ENCODE measurements at regions not wholly inside any gene's neighbourhood (a gene's known extent, or its start where the extent isn't known, plus 50 kb on each side); places are given as distances from the start of the nearest gene placed in this dataset.
"Not testable (repeated sequence)": the region's sequence is repeated elsewhere in the genome, so short reads cannot be mapped to it uniquely, and the experiment has no call there.

DNA sequence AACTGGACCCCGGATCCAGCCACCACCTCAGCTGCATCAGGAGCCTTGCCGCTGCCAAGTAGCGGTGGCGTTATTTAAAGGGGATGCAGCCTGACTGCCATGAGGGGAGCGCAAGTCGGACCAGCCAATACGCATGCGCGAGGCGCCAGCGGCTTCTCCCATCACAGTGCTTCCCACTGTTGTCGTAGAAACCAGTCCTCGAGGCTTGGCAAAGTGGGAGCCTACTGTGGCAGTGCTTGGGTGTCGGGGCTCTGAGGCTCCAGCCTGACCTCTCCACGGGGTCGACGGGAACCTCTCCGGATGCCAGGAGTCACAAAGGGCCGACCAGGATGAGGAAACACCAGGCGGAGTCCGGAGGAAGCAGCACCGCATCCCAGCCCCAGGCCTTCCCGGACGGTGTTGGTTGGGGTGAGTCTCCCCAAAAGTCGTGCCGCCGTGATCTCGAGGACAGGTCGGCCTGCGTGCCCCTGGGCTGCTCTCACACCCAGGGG is 369.6 kb downstream of the ZNF716 start:
- Histone ChIP-seq H3K4me3 (ENCODE audit: low read length) (no peak overlapping the region), H3K27me3 (ENCODE audit: control insufficient read depth, insufficient read depth, low read length) (no peaks in the 10 kb centered on the region), H3K9me3 (ENCODE audit: control insufficient read depth, insufficient read depth, low read length) (peaks cover 45% of the 10 kb centered on the region), H3K4me1 (ENCODE audit: control insufficient read depth, insufficient read depth, low read length) (no peaks in the 10 kb centered on the region), H3K27ac (ENCODE audit: low read length) (no peak overlapping the region), H3K36me3 (ENCODE audit: control insufficient read depth, insufficient read depth, low read length) (no peaks in the 10 kb centered on the region)
- Mint-ChIP-seq H3K9me3 (peaks cover 14 to 30% of the 10 kb centered on the region in 2 donors), H3K27me3 (ENCODE audit: low read depth in 2 of 2) (no peaks in the 10 kb centered on the region), H3K36me3 (peaks cover 13% of the 10 kb centered on the region), H3K4me1 (no peaks in the 10 kb centered on the region), H3K27ac (no peak overlapping the region), H3K4me3 (no peak overlapping the region)
- WGBS (ENCODE audit: insufficient coverage) = 92% methylated on average over 30 of the region's 30 CpGs
- intact Hi-C loops (cut with micrococcal nuclease) = no loop called here
- no peak for ATAC-seq
- DNase-seq = no peak
- TF ChIP-seq, protein P1, sequence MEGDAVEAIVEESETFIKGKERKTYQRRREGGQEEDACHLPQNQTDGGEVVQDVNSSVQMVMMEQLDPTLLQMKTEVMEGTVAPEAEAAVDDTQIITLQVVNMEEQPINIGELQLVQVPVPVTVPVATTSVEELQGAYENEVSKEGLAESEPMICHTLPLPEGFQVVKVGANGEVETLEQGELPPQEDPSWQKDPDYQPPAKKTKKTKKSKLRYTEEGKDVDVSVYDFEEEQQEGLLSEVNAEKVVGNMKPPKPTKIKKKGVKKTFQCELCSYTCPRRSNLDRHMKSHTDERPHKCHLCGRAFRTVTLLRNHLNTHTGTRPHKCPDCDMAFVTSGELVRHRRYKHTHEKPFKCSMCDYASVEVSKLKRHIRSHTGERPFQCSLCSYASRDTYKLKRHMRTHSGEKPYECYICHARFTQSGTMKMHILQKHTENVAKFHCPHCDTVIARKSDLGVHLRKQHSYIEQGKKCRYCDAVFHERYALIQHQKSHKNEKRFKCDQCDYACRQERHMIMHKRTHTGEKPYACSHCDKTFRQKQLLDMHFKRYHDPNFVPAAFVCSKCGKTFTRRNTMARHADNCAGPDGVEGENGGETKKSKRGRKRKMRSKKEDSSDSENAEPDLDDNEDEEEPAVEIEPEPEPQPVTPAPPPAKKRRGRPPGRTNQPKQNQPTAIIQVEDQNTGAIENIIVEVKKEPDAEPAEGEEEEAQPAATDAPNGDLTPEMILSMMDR (IDR thresholded peaks at IDR 0.05) = no peak

DNA sequence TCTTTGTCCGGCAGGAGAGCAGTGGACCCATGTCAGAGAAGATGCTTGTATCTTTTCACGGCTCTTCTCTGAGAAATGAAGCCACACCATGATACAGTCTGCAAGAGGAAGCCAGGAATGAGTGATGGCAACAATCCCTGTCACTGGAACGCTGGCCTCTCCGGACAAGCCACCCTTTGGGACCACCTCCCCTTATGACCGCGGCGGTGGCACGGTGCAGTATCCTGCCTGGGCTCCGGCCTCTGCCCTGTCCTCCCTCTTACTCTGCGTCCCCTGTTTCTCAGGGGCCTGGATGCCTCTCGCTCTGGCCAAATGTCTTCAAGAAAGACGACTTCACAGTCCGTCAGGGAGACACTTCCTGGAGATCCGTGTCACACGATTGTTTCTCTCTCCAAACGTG is 370.5 kb downstream of the ZNF716 start:
- Mint-ChIP-seq H3K9me3 (peaks cover 16 to 32% of the 10 kb centered on the region in 2 donors), H3K27ac (no peak overlapping the region), H3K4me3 (no peak overlapping the region), H3K27me3 (ENCODE audit: low read depth in 2 of 2) (no peaks in the 10 kb centered on the region), H3K36me3 (peaks cover 13% of the 10 kb centered on the region), H3K4me1 (no peaks in the 10 kb centered on the region)
- H3K27ac ChIP-seq (ENCODE audit: low read length) = no peak overlapping the region
- no peak for DNase-seq
- WGBS (ENCODE audit: insufficient coverage) = 84% methylated on average over 16 of the region's 16 CpGs
- H3K4me3 ChIP-seq (ENCODE audit: low read length) = no peak overlapping the region
- TF ChIP-seq, protein P1 (IDR thresholded peaks at IDR 0.05) = no peak
- H3K27me3 ChIP-seq (ENCODE audit: control insufficient read depth, insufficient read depth, low read length) = no peaks in the 10 kb centered on the region
- intact Hi-C loops (cut with micrococcal nuclease) = no loop called here
- no peak for ATAC-seq
- no peaks in the 10 kb centered on the region for H3K4me1 ChIP-seq (ENCODE audit: control insufficient read depth, insufficient read depth, low read length)
- H3K36me3 ChIP-seq (ENCODE audit: control insufficient read depth, insufficient read depth, low read length) = no peaks in the 10 kb centered on the region
- H3K9me3 ChIP-seq (ENCODE audit: control insufficient read depth, insufficient read depth, low read length) = peaks cover 45% of the 10 kb centered on the region

DNA sequence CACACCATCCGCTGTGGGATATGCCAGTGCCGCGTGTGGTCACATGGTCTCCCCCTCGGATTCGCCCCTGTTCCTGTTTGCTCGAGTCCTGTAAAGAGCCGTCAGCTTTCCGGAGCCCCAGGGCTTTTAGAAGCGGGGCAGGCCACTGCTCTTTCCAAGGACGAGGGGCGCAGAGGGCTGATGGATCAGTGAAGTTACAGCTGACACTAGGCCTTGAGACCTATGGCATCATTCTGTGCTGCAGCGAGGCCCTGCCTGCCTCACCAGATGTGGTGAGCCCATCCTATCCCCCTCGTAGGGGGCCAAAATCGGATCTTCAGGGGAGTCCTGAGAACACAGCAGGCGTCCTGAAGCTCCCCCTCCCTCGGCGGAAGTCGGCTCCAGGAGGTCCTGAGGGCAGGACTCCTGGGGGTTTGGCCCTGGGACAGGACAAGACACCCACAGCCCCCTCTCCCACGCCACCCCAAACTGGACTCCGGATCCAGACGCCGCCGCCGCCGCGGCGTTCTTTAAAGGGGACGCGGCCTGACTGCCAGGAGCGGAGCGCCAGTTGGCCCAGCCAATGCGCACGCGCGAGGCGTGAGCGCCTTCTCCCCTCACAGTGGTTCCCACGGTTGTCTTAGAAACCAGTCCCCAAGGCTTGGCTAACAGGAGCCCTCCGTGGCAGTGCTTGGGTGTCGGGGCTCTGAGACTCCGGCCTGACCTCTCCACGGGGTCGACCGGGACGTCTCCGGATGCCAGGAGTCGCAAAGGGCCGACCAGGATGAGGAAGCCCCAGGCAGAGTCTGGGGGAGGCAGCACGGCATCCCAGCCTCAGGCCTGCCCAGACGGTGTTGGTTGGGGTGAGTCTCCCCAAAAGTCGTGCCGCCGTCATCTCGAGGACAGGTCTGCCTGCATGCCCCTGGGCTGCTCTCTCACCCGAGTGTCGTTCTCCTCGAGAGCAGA is 371.7 kb downstream of the ZNF716 start:
- Histone ChIP-seq H3K9me3 (ENCODE audit: control insufficient read depth, insufficient read depth, low read length) (peaks cover 47% of the 10 kb centered on the region), H3K36me3 (ENCODE audit: control insufficient read depth, insufficient read depth, low read length) (no peaks in the 10 kb centered on the region), H3K4me1 (ENCODE audit: control insufficient read depth, insufficient read depth, low read length) (no peaks in the 10 kb centered on the region), H3K27me3 (ENCODE audit: control insufficient read depth, insufficient read depth, low read length) (no peaks in the 10 kb centered on the region), H3K4me3 (ENCODE audit: low read length) (no peak overlapping the region), H3K27ac (ENCODE audit: low read length) (no peak overlapping the region)
- no peak for DNase-seq
- no peak for ATAC-seq
- H3K27me3 Mint-ChIP-seq (ENCODE audit: low read depth in 2 of 2) = no peaks in the 10 kb centered on the region
- 86% methylated on average over 57 of the region's 57 CpGs for WGBS (ENCODE audit: insufficient coverage)
- H3K9me3 Mint-ChIP-seq = peaks cover 16 to 29% of the 10 kb centered on the region in 2 donors
- H3K4me1 Mint-ChIP-seq = no peaks in the 10 kb centered on the region
- H3K36me3 Mint-ChIP-seq = peaks cover 13% of the 10 kb centered on the region
- TF ChIP-seq, protein P1 (IDR thresholded peaks at IDR 0.05) = no peak
- intact Hi-C loops (cut with micrococcal nuclease) = no loop called here
- H3K4me3 Mint-ChIP-seq = no peak overlapping the region
- H3K27ac Mint-ChIP-seq = no peak overlapping the region

DNA sequence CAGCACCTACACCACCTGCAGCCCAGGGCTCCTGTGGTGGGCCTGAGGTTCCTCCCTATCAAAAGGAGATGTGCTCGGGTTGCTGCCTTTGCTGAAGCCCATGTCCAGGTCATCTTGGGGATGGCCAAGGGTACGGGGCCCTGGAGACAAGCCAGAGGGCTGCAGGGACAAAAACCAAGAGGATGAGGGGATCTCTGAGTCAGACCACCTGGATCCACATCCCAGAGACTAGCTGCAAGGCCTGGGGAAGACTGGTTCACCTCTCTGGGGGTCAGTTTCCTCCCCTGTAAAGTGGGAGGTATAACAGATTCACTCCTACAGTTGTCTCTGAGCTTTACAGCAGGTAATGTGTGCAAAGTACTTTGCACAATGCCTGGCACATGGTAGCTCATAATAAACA is 376.6 kb downstream of the ZNF716 start:
- 47% methylated on average over 2 of the region's 2 CpGs for WGBS (ENCODE audit: insufficient coverage)
- H3K27ac Mint-ChIP-seq; intact Hi-C loops (cut with micrococcal nuclease); H3K4me1 Mint-ChIP-seq; H3K4me3 Mint-ChIP-seq; H3K4me1 ChIP-seq (ENCODE audit: control insufficient read depth, insufficient read depth, low read length); H3K27ac ChIP-seq (ENCODE audit: low read length); DNase-seq; H3K36me3 ChIP-seq (ENCODE audit: control insufficient read depth, insufficient read depth, low read length); H3K27me3 Mint-ChIP-seq (ENCODE audit: low read depth in 2 of 2); H3K4me3 ChIP-seq (ENCODE audit: low read length); ATAC-seq; H3K27me3 ChIP-seq (ENCODE audit: control insufficient read depth, insufficient read depth, low read length): not testable (repeated sequence)
- Mint-ChIP-seq H3K9me3 (peaks cover 10 to 15% of the 10 kb centered on the region in 2 donors), H3K36me3 (peaks cover 13% of the 10 kb centered on the region)
- H3K9me3 ChIP-seq (ENCODE audit: control insufficient read depth, insufficient read depth, low read length) = peaks cover 19% of the 10 kb centered on the region

DNA sequence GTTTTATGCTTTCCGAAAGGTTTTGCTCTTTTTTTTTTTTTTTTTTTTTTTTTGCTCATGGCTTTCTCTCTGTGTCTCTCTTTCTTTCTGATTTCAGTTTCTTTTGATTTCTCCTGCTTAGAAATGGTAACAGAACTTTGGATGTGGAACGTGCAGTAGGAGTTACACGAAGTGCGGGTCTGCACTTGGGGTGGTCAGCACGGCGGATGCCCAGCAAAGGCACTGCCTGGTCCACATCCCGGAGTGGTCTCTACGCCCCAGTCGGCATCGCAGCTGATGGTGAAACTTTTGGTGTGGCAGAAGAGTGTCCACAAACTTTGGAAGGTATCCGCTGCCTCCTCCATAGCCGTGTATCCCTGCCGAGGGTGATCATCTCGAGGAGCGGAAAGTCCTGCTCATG is 385.2 kb downstream of the ZNF716 start:
- H3K9me3 ChIP-seq (ENCODE audit: control insufficient read depth, insufficient read depth, low read length); intact Hi-C loops (cut with micrococcal nuclease); H3K27ac Mint-ChIP-seq; H3K27me3 ChIP-seq (ENCODE audit: control insufficient read depth, insufficient read depth, low read length); H3K27me3 Mint-ChIP-seq (ENCODE audit: low read depth in 2 of 2); H3K36me3 ChIP-seq (ENCODE audit: control insufficient read depth, insufficient read depth, low read length); H3K27ac ChIP-seq (ENCODE audit: low read length); H3K4me1 ChIP-seq (ENCODE audit: control insufficient read depth, insufficient read depth, low read length); DNase-seq; H3K4me3 ChIP-seq (ENCODE audit: low read length); H3K4me1 Mint-ChIP-seq; H3K9me3 Mint-ChIP-seq; ATAC-seq; H3K4me3 Mint-ChIP-seq; H3K36me3 Mint-ChIP-seq: not testable (repeated sequence)
- 100% methylated on average over 1 of the region's 15 CpGs for WGBS (ENCODE audit: insufficient coverage)

DNA sequence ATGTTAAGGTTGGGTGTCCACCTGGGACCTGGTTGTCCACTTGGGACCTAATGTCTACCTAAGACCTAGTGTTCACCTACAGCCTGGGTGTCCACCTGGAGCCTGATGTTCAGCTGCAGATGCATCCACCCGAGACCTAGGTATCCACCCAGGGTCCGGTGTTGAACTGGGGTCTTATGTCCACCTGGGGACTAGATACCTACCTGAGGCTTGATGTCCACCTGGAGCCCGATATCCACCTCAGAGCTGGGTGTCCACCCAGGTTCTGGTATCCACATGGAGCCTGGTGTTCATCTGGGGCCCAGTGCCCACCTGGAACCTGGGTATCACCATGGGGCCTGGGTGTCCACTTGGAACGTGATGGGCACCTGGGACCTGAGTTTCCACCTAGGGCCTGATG is 389.2 kb downstream of the ZNF716 start:
- not testable (repeated sequence) for ATAC-seq, DNase-seq, H3K36me3 Mint-ChIP-seq

More for the DNA sequence above, 389.2 kb downstream of the ZNF716 start:
- H3K27ac ChIP-seq (ENCODE audit: low read length); H3K4me3 Mint-ChIP-seq; intact Hi-C loops (cut with micrococcal nuclease); H3K9me3 Mint-ChIP-seq; H3K4me3 ChIP-seq (ENCODE audit: low read length); H3K4me1 Mint-ChIP-seq; H3K36me3 ChIP-seq (ENCODE audit: control insufficient read depth, insufficient read depth, low read length); H3K4me1 ChIP-seq (ENCODE audit: control insufficient read depth, insufficient read depth, low read length); H3K27me3 Mint-ChIP-seq (ENCODE audit: low read depth in 2 of 2); H3K27ac Mint-ChIP-seq; H3K27me3 ChIP-seq (ENCODE audit: control insufficient read depth, insufficient read depth, low read length); H3K9me3 ChIP-seq (ENCODE audit: control insufficient read depth, insufficient read depth, low read length): not testable (repeated sequence)
- WGBS (ENCODE audit: insufficient coverage) = 78% methylated on average over 3 of the region's 4 CpGs

Data from natural killer cell (primary cell).